ENCODE measurements at regions not wholly inside any gene's neighbourhood (a gene's known extent, or its start where the extent isn't known, plus 50 kb on each side); places are given as distances from the start of the nearest gene placed in this dataset.
"Not testable (repeated sequence)": the region's sequence is repeated elsewhere in the genome, so short reads cannot be mapped to it uniquely, and the experiment has no call there.

DNA sequence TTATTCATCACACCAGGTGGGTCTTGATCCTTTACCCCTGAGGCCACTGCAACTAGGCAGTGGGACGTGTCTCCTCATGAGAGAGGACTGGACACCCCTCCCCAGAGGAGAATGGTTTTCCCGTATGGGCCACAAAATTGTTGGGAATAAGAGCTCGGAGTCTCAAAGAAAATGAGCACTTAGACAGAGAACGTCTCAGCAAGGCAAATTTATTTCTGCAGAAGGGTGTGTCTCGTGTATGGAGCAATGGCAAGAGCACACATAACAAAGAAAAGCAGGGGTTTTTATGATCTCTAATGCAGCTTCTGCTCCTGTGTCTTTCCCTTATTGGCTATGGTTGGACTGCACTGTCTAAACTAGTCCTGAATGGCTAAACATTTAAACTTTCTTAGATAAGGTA, 803.5 kb downstream of the PLOD2 start:
- DNase-seq = no peak

DNA sequence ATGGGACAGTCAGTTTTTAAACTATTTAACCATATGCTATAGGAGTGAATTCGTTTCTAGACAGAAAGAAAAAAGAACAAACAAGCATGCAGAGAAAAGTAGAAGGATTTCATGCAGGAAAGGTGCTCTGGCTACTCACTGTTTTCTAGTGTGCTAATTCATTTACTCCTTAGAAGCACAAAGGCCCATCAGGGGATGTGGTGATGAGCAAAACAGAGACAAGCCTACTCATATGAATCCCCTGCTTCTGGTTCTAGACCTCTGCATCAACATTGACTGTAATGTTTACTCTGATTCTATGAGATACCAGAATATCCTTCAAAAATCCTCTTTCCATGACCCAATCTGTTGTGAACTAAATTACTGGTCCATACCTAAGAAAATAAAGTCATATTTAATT, 801.9 kb downstream of the PLOD2 start:
- DNase-seq = no peak

DNA sequence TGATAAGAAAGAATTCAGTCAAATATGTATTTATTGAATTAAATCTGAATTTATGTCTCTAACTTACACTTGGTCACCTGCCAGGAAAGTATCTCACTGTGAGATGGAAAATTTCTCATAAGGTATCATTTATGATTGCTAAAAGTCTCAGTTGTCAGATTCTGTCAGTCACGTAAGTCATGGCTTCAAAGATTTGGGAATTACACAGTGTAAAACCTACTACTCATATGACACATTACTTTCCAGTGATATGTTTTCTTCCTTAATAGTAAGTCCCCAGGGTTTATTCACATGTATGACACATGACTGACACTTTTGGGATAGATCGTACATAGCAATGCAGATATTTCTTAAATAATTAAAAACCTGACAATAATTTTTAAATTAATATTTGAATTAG, 792.2 kb downstream of the PLOD2 start:
- DNase-seq = no peak

DNA sequence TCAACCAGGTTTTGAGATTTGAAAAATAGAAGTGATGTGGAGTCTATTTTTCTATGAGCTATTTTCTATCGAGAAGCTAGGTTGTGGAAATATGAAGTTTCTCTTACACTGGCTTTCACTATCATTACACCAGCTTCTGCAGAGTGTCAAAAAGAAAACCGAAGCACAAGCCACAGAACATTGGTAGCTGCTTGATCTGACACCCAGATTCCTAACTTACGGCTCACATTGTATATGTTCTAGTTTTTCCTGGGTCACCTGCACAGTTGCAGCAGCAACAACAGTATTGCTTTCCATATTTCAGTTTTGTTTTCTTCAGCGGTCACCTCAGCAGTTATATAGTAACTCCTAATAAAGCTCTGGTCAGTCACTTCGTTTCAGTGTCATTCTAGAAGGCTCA, 790.1 kb downstream of the PLOD2 start:
- no peak for DNase-seq

DNA sequence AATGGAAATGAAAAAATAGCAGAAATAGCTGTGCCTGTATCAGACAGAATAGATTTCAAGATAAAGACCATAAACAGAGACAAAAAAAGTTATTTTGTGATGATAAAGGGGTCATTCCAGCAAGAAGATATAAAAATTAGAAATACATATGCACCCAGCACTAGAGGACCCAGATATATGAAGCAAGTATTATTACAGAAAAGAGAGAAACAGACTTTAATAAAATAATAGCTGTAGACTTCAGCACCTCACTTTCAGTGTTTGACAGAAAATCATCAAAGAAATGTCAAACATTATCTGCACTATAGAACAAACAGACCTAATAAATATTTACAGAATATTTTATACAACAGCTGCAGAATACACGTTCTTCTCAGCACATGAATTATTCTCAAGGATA, 783.7 kb downstream of the PLOD2 start:
- DNase-seq = no peak

DNA sequence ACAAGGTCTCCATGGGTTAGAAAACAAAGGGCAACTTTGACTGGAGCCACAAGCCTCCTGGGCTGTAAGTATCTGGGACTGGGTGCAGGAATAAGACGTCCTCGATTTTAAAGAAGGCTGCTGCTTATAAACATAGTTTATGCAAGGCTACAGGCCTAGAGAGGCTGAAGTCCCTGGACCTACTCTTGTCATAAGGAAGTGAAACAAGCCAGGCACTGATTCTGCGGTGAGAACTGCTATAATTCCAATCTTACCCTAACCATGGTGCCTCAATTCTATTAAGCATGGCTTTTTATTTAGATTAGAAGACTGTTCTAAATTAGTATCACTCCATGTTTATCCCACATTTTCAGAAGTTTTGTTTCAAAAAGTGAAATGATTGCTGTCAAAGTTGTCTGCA, 777.6 kb downstream of the PLOD2 start:
- DNase-seq = no peak

DNA sequence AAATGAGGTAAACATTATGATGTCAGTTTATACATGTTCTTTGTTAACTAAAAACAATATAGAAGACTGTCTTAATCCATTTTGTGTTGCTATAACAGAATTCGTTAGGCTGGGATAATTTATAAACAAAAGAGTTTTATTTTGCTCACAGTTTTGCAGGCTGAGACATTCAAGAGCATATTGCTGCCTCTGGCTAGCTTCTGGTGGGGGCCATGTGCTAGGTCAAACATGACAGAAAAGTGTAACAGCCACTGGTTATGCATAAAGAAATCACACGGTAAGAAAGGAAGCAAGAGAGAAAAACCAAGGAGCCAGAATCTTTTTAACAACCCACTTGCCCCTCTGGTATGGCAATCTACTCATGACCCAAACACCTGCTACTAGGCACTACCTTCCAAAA, 776.7 kb downstream of the PLOD2 start:
- no peak for DNase-seq

DNA sequence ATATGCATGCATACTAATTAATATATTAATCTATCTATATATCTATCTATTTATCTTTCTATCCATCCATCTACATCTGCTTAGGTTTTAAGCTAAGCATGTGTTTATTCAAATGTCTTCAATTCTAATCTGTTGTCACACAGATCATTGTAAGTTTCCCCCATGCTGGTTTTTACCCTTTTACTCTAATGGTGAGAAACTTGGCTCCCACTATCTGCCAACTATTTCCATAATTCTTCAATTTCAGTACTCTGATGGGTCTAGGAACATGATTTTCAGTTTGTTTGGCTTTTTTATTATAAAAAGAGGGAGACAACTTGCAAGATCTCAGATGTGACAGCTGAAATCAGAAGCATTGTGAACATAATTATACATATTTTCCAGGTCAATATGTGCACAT, 773.8 kb downstream of the PLOD2 start:
- no peak for DNase-seq

DNA sequence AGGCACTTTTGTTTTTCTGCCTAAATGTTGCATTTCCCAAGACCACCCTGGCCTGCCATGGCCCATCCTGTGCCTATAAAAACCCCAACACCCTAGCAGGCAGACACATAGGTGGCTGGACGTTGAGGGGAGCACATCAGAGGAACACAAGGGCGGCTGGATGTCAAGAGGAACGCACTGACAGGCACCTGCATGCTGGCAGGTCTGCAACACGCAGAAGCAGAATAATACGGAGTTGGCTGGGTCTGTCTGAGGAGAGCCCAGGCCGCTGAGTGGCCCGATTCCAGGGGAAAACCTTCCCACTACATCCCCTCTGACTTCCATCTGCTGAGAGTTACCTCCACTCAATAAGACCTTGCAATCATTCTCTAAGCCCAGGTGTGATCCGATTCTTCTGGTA, 765.6 kb downstream of the PLOD2 start:
- no peak for DNase-seq

DNA sequence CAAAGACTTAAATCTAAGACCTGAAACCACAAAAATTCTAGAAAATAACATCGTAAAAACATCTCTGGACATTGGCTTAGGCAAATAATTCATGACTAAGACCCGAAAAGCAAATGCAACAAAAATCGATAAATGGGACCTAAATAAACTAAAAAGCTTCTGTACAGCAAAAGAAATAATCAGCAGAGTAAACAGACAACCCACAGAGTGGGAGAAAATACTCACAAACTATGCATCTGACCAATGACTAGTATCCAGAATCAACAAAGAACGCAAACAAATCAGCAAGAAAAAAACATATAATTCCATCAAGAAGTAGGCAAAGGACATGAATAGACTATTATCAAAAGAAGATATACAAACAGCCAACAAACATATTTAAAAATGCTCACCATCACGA, 749.4 kb downstream of the PLOD2 start:
- DNase-seq = no peak

DNA sequence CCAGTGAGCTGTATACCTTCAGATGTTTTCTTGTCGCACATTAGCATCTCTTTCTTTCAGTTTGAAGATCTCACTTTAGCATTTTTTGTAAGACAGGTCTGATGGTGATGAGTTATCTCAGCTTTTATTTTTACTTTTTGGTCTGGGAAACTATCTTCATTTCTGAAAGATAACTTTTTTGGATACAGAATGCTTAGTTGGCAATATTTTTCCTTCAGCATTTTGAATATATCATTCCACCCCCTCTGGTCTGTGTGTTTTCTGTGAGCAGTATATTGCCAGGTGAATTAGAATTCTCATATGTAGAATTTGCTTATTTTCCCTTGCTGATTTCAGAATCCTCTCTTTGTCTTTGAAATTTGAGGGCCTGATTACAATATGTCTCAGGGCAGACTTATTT, 743.3 kb downstream of the PLOD2 start:
- no peak for DNase-seq

DNA sequence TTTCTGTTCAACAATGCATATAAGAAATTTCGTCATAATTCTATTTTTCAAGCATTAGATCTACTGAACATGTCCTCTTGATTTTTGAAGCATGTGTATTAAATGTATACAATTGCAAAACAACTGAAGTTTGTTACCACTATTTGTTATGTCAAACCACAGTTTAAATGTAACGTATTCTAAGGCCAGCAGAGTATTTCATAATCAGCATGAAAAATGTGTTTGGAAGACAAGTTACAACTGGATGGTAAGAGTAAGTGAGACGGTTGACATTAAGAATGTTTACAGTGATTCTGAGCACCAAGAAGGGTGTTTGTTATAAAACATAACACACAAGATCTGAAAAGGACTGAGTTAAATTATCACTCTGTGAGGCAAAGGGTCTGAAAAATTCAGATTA, 738.4 kb downstream of the PLOD2 start:
- DNase-seq = no peak

DNA sequence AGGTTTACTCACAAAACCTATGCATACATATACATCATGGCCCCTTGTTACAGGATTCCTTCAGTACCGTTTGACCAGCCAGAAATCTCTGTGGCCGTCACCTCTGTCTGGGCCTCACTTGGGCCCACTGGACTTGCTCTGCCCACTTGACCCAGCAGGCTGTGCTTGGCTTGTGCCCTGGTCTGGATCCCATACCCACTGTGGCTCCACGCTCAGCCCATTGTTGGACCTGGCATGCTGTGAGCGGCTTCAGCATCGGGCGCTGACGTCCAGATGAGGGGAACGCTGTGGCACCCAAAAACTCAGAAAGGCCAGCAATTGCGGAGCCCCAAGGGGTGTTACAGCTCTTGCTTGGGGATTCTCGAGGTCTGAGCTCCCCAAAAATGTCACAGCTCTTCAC, 733.6 kb downstream of the PLOD2 start:
- no peak for DNase-seq

DNA sequence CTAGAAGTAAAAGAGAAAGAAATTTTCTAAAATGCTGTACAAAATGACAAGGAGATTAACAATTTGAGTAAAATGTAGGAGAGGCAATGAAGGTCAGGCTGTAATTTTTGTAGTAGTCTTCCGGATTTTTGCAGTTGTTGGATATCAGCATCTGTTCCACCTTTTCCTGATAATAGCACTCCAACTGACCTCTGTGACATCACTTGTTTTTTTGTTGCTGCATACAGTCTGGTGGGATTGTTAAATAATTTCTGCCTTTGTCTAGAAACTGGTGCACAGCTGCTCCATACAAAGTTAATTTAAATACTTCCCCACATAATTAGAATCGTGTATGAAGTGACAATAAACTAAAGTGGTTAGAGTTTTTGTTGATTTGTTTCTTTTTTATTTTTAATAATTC, 731.4 kb downstream of the PLOD2 start:
- DNase-seq = no peak

DNA sequence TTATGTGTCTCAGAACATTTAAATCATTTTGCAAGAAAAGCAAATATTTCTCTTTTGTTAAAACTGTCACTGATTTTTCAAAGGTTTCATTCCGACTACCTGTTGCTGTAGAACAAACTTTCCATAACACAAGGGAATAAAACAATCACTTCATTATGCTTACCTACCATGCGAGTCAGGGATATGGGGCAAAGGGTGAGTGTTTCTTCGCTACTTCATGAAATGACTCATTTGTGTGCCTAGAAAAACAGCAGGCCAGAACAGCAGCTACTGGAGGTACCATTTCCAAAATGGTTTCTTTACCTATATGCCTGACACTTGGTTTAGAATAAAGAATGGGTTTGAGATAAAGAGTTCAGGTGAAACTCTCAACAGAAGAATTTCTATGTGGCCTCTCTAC, 712.5 kb downstream of the PLOD2 start:
- no peak for DNase-seq

DNA sequence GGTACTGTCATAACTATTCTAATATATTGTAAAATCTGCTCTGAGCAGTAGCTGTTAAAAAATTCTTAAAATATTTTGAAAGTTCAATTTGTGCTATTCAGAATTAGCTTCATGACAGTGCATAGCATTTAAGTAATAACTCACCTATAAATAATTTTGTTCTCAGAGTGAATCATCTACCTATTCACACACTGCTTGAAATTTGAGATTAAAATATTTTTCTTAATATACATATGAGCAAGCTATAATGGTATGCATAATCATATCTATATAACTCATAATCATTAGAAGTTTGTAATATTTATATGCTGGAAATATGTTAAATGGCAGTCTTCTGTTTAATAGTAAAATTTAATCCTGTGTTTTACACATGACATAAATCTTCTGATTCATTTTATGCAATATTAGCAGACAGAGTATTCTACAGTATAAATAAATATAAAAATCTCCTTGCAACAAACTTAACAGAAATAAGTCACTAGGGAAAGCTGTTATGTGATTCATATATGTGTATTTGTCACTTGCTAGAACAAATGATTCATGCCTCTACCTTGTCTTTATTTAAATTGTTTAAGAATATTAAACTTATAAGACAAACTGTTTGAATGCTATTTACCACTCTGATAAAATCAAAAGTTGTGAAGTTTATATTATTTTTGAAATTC, 710.8 kb downstream of the PLOD2 start:
- DNase-seq = no peak

DNA sequence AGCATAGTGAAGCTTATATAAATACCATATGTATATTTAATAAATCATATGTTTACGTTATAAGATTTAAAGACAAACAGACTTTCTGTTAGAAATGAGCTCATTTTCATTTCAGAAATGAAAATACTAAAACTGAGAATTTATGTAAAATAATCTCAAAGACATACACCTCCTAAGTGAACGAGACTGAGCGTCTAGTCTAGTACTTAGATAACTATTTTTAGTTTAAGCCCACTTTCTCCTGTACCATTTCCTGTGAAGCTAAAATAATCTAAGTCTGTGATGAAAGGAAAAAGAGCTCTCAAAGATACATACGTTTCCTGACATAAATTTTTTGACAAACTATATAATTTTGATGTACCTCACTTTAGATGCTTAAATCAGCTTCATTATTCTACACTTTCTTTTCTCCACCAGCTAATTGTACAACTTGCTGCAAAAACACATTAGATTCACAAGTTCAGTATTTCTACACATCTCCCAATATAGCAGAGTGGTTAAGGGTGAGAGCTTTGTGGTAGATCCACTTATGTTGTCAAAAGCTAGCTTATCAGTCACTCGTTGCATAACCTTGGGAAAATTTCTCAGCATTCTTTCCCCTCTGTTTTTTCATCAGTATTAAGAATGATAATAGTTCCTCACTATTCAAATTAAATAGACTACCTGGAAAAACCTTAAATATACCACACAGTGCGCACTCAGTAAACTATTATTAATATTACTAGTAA, 703.0 kb downstream of the PLOD2 start:
- no peak for DNase-seq

DNA sequence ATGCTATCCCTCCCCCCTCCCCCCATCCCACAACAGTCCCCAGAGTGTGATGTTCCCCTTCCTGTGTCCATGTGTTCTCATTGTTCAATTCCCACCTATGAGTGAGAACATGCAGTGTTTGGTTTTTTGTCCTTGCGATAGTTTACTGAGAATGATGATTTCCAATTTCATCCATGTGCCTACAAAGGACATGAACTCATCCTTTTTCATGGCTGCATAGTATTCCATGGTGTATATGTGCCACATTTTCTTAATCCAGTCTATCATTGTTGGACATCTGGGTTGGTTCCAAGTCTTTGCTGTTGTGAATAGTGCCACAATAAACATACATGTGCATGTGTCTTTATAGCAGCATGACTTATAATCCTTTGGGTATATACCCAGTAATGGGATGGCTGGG, 701.3 kb downstream of the PLOD2 start:
- DNase-seq = not testable (repeated sequence)

DNA sequence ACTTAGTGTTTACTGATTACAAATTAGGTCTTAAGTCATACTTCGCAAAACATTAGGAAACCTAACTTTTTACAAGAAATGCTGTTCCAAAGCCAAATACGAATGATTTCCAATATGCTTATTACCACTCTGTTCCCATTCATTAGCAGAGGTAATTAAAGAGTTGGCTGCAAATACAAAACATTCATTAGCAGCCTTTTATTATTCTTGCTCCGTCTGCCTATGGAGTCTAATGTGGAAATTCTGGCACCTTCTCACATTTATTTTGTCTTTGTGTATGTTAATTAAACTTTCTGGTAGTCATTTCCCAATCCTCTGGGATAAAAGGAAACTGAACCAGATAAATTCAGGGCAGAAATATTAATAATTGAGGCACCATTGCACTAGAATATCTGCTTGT, 689.0 kb downstream of the PLOD2 start:
- no peak for DNase-seq

DNA sequence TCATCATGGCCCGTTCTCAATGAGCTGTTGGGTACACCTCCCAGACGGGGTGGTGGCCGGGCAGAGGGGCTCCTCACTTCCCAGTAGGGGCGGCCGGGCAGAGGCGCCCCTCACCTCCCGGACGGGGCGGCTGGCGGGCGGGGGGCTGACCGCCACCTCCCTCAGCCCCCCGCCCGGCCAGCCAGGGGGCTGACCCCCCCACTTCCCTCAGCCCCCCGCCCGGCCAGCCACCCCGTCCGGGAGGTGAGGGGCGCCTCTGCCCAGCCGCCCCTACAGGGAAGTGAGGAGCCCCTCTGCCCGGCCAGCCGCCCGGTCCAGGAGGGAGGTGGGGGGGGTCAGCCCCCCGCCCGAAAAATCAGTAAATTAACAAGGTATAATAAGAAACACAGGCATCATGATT, 678.2 kb downstream of the PLOD2 start:
- not testable (repeated sequence) for DNase-seq

DNA sequence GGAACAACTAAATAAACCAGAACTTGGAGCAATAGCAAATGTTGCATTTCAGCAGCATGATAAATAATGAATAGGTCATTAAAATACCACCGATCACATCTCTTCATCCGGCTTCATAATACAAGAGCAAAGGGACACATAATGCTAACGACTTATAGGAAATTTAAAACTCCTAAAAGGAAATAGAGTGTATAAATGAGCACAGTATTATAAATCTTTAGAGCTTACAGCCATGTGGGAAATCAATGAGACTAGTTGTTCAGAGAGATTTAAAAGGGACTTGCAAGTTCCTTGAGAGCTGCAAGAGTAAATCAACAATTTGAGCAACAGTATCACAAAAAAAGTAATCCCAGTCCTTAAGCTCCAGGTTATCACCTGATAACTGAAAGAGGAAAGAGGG, 677.0 kb downstream of the PLOD2 start:
- DNase-seq = no peak

DNA sequence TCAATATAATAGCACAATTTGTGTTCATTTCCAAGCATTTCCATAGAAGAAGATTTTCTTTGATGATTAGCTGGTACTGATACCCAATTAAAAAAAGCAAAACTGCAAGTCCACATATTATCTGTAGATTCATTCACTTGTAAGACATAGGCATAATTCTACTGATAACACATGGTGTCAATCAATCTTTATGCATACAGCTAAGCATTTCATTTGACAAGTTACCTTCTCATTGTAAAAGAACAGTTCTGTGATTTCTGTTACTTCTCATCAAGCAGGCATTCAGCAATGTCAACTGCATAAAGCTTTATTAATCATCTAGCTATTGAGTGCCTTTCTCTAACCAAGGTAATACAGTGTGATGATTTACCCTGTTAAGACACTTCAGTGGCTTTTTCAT, 672.0 kb downstream of the PLOD2 start:
- DNase-seq = no peak

DNA sequence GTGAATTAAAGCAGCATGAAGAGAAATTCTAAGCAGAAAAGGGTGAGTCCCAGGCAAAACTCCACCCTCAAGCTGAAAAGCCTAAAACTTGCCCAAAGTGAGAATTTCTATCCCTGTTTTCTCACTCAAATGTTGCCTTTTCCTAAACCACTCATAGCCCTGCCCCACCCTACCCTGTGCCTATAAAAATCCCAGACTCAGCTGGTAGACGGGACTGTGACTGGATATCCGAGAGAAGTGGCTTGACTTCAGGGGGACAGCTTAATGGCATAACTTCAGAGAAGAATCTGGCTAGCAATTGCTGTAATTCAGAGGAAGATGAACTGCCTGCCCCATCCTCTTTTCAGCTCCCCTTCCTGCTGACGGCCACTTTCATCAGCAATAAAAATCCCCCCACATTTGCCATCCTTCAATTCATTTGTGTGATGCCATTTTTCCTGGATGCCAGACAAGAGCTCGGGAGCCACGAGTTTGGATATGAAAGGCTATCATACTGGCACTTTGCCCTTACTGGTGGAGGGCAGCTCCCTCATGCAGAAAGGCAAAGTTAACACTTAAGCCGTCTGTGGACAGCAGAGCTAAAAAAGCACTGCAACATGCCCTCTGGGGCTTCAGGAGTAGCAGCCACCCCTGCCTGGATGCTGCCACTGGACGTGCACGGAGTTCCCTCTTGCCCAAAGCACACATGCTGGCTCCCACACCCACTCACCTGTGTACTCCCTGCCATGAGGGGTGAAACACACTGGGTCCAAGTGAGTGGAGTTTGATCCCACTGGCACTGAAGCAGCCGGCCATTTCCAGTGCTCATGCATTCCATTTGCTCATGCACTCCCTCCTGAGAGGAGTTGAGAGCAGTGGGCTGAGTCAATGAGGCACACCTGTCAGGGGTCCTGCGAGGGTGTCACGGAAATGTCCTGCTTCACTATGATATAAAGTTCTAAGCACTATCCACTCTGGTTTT, 670.6 kb downstream of the PLOD2 start:
- DNase-seq = no peak

DNA sequence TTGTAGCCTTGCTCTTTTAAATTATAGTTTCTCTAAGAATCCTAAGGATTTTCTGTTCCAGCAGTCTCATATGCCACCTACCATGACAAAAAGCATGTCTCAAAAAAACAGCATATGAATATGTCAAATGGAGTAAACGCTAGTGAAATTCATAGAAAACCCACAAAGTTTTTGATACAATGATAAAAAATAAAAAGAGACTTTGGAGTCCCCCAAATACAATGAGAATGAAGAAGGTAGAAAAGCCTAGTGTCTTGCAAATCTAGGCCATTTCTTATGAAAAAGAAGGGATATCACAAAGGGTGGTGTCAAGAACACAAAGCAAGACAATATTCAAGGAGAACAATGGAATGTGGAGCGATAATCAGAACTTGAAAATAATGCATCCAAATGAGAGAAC, 668.5 kb downstream of the PLOD2 start:
- no peak for DNase-seq

All from NCI-H526 treated with DMSO at 0.1 percent for 48 hours (cell line).